HG03342 (cell line): ENCODE measurements at regions not wholly inside any gene's neighbourhood (a gene's known extent, or its start where the extent isn't known, plus 50 kb on each side); places are given as distances from the start of the nearest gene placed in this dataset.
"Not testable (repeated sequence)": the region's sequence is repeated elsewhere in the genome, so short reads cannot be mapped to it uniquely, and the experiment has no call there.

Experiments
- ATAC-seq: cut with Tn5 transposase; IDR thresholded peaks from one replicate; pipeline ENCODE4 v1.9.1; 2021; ENCODE audit warnings: mild to moderate bottlenecking, moderate library complexity; ENCODE audit not compliant: unreplicated experiment

GRCh38 chrX:38937926-38938325 lies 136.7 kb downstream of the MID1IP1 start:
- no peak for ATAC-seq

DNA sequence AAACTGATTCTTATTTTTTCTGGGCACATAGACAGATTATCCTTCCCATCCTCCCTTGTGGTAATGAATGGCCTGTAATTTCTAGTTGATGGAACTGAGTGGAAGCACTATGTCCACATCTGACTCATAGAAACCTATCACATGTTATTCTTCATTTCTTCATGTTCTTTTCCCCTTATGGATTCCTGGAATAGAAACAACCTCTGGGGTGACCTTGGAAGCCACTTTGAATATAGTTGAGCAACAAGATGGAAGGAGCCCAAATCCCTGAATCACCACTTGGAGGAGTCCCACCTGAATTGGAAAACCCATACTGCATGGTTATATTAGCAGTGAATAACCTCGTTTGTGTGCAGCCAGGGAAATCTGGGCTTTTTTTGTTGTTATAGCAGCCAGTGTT lies 137.8 kb downstream of the MID1IP1 start:
- no peak for ATAC-seq

DNA sequence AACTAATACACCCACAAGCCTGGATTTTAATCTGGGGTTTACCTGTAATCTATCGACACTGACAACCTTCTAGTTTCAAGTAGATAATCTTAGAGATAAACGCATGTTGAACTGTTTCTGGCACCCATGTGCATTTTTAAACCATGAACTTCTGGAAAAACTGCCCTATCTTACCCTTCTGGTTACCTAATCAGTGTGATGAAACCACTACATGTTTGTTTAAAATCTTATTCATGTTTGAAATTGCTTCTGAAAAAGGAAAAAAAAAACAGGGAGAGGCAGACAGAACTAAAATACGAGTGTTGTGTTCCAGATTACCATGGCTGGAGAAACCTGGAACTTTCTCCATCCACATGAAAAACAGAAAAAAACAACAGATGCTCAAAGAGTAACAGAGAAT lies 139.3 kb downstream of the MID1IP1 start:
- ATAC-seq = no peak

DNA sequence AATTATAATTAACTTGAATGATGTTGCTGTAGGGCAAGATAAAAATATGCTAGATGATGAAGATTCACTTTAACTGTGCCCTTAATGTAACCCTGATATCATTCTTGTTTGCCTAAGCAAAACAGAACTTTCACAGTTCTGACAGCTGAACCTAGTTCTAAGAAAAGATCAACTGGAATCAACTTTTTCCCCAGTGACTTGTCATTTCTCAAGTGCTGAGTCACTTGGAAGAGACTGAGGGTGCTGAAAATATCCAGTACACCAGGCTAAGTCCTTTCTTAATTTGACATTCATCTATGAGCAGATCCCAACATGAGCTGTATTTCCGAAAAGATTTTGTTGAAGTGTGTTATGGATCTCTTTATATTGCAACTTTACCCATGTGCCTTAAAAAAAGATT lies 140.4 kb downstream of the MID1IP1 start:
- ATAC-seq = no peak

- no peak for ATAC-seq
Observed at GRCh38 chrX:38943120-38943519, 141.9 kb downstream of the MID1IP1 start.

GRCh38 chrX:38948046-38948445 lies 146.8 kb downstream of the MID1IP1 start:
- no peak for ATAC-seq

- no peak for ATAC-seq
Observed at GRCh38 chrX:38954520-38954919, 153.3 kb downstream of the MID1IP1 start.

- no peak for ATAC-seq
Observed at GRCh38 chrX:38959736-38960135, 158.5 kb downstream of the MID1IP1 start.

DNA sequence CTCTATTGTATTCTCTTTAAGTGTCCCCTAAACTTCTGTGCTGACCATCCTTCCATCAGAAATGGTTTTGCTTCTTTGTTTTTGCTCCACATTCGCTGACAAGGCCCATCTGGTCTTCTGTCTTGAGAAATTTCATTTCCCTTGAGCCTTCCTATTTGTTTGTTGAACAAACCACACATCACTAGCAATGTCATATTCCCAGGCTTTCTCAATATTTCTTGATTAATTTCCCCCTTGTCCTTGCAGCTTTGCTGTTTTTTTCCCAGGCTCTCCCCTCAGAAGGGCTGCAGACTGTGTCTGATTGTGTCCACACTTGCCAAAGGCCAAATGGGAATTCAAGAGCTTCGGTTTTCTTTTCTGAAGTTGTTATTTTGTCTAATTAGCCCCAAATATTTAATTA lies 158.9 kb downstream of the MID1IP1 start:
- no peak for ATAC-seq

- ATAC-seq = no peak
Observed at GRCh38 chrX:38961936-38962335, 160.7 kb downstream of the MID1IP1 start.

- not testable (repeated sequence) for ATAC-seq
Observed at GRCh38 chrX:38963244-38963643, 162.0 kb downstream of the MID1IP1 start.

DNA sequence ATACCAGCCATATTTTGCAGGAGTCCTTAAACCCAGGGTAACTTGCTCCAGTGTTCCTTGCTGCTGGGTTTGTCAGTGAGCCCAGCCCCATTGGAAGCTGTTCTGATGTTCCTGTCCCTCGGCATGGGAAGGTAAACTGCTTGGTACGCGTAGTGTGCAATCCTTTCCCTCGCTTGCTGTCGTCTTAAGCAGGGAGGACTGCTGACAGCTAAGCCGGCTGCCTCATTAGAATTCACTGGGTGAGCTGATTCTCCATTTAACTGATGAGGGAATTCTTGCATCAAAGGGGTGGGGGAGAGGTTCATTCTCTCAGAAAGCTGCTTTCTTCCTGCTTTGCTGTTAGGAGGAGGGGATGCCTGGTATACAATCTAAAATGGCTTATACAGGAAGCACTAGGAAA lies 164.6 kb downstream of the MID1IP1 start:
- no peak for ATAC-seq

DNA sequence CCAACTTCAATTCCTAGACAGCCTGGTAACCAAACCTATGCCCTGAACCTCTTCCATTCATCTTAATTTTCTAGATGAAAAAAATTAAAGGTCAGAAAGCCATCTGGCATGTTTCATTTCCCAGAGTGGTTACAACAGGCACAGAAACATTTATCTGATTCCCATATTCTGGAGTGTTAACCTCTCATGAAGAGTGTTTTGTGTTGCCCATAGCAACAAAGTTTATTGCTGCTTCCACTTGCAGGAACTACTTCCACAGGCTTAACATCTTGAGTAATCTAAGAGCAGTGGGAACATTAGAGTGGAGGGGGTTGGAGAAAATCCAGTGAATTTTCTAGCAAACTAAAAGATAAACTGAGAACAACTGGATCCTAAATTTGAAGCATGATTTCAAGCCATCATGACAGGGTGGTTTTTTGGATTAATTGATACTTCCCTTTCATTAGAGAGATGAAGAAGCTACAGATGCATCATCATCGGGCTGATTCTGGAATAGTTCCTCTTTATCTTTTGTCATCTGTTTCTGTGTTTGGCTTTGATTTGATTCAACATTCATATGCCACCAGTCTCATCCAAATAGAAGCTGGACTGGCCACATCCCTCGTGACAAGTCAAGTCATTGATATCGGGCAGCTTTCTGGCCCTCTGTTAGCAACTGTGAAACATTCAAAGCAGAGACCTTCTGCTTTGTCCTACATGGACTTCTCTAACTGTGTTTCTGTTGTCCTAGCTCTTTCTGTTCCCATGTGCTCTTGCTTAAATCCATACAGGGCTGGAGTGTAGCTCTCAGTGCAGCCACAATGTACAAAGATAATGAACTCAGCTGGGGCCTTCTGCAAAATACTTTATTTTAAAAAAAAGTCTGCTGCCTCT lies 167.3 kb downstream of the MID1IP1 start:
- ATAC-seq = no peak

DNA sequence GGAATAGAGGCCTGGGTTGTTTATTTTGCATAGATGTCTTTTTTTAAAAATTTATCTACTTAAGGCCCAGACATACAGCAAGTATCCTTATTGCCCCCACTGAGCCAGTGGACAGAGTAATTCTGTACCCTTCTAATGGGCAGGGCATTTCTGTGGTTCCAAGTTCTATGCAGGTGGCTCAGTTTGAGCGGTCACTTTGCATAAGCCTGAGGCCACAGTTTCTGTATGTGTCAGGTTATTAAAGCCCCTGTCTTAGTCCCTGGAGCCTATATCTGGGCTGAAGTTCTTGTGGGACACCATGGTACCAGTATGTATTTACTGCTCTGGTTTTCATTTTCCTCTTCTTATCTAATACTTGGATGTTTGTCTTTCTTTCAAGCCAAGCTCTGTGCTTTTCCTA lies 168.8 kb downstream of the MID1IP1 start:
- no peak for ATAC-seq

GRCh38 chrX:38970845-38971244 lies 169.6 kb downstream of the MID1IP1 start:
- no peak for ATAC-seq

- no peak for ATAC-seq
Observed at GRCh38 chrX:38973322-38973721, 172.1 kb downstream of the MID1IP1 start.

DNA sequence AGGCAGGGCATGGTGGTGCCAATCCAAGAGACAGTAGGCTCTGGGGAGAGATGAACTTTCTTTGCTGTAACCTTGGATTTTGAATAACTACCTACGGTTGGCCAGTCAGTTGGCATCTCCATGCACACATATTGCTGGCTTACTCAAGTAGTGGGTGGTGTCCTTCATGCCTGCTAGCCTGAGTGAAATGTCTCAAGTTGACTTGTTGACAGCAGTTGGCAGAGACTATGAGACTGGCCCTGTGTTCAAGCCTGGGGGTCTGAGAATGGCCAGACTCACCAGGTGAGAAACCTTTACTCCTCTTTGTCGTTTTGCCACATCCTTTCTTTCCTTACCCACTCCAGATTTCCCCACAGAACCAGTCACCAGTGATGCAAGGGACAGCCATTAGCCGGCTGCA lies 173.3 kb downstream of the MID1IP1 start:
- no peak for ATAC-seq

GRCh38 chrX:38975368-38975942 lies 174.2 kb downstream of the MID1IP1 start:
- ATAC-seq = no peak

DNA sequence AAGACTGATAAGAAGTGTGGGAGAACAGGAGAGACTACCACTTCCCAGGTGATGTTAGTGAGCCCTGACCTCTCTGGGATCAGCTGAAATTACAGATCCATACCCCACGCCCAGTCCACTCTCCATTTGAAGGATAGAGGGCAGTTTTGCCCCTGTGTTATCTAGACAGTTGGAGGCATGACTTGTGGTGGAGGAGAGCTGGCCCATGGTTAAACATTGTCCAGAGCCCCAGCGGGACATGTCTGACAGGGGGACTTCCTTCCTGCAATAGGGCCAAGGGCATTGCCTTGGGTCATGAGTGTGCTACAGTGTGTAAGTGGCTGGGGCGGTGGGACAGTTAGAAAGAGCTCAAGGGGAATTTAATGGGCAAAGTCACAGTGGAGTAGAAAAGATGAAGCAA lies 181.1 kb downstream of the MID1IP1 start:
- ATAC-seq = peak; percentile 60

DNA sequence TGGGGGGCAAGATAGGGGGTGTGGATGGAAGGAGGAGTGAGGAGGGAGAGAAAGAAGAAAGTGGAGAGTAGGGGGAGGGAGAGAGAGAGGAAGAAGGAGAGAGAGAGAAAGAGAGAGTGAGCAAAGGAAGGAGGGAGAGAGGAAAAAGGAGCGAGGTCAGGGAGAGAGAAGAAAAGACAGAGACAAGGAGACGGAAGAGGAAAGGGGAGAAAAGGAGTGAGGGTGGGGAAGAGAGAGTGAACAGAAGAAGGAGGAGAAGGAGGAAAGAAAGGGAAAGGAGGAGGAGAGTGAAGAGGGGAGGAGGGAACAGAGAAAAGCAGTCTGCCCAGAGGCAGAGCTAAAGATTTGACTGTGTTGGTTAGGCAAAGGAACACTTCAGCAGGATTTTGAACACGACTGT lies 181.6 kb downstream of the MID1IP1 start:
- ATAC-seq = no peak

DNA sequence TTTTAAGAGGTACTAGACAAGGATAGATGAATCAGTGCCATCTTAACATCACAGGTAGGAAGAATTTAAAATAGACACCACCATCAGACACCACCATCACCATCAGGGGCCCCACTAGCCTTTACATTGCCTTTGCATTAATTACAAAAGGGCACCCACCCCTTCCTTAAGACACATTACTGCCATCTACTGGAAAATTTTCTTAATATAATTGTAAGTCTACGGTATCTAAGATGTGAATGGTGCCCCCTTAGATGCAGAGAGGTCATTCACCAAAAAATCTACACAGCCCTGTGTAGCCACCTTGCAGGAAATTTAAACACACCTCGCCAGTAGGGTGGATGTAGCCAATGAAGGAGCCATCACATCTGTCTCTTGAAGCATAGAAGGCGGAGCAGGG lies 184.1 kb downstream of the MID1IP1 start:
- ATAC-seq = no peak

- no peak for ATAC-seq
Observed at GRCh38 chrX:38985945-38986344, 184.7 kb downstream of the MID1IP1 start.

GRCh38 chrX:38986586-38986985 lies 185.3 kb downstream of the MID1IP1 start:
- no peak for ATAC-seq
